Fibroblast of the aortic adventitia (primary cell): ENCODE measurements at regions not wholly inside any gene's neighbourhood (a gene's known extent, or its start where the extent isn't known, plus 50 kb on each side); places are given as distances from the start of the nearest gene placed in this dataset.

ENCODE experiments used
- DNase-seq: peaks from one replicate; pipeline ENCODE4 v3.0.0-alpha.2; 2010; ENCODE audit warnings: low read depth
- H3K4me3 ChIP-seq: 2 replicates; pipeline ENCODE4 v1.5.1; 2011; ENCODE audit warnings: low read depth, mild to moderate bottlenecking, control low read depth, low read length, moderate library complexity
- TF ChIP-seq, protein P1 (sequence below): IDR thresholded peaks from 2 replicates; pipeline ENCODE4 v1.5.1; 2011; ENCODE audit warnings: mild to moderate bottlenecking, low read length, control low read depth, inconsistent platforms; ENCODE audit not compliant: insufficient read depth

DNA sequence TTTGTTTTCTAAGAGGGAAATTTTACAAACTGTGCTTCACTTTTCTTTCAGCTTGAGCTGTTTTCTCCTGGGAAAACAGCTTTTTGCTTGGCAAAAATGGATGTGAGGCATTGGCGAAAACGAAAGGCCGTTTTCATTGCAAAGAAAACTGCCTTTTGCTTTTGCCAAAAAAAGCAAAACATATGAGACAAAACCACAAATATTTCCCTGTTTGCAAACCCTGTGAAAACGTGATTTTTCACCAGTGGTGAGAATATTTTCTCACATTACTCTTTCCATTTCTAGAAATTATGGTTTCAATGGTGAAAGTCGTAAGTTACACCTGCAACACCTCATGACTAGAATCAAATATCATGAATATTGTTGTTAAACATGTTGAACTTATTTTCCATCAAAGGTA is 74.0 kb upstream of the ZBTB18 start:
- peak; percentile 51 for DNase-seq
- TF ChIP-seq, protein P1, sequence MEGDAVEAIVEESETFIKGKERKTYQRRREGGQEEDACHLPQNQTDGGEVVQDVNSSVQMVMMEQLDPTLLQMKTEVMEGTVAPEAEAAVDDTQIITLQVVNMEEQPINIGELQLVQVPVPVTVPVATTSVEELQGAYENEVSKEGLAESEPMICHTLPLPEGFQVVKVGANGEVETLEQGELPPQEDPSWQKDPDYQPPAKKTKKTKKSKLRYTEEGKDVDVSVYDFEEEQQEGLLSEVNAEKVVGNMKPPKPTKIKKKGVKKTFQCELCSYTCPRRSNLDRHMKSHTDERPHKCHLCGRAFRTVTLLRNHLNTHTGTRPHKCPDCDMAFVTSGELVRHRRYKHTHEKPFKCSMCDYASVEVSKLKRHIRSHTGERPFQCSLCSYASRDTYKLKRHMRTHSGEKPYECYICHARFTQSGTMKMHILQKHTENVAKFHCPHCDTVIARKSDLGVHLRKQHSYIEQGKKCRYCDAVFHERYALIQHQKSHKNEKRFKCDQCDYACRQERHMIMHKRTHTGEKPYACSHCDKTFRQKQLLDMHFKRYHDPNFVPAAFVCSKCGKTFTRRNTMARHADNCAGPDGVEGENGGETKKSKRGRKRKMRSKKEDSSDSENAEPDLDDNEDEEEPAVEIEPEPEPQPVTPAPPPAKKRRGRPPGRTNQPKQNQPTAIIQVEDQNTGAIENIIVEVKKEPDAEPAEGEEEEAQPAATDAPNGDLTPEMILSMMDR: no peak
- no peak overlapping the region for H3K4me3 ChIP-seq

DNA sequence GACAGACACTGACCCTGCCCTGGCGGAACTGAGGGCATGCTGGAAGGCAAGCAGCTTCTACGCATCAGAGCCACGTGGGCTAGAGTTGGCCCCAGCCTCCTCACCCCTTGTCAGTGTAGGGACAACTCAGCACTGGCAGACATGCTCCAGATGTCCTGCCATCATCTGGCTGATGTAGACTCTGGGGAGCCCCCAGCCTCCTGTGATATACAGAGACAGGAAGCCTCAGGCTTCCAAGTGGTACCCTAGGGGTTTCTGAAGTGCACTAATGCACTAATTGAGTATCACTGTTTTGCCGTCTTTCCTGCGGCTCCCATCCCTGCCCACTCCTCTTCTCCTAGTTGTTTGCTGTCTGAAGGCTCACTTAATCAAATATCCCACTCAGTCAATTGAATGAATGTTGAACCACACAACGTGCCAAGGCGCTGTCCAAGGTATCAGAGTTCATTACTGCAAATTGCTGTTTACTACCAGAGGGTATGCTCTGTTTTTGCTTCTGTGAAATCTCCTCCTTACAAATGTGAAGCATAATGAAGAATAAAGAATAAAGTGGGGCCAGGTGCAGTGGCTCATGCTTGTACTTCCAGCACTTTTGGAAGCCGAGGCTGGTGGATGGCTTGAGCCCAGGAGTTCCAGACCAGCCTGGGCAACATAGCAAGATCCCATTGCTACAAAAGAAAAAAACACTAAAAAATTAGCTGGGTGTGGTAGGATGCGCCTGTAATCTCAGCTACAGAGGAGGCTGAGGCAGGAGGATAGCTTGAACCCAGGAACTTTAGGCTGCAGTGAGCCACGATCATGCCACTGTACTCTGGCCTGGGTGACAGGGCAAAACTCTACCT is 76.4 kb upstream of the ZBTB18 start:
- no peak overlapping the region for H3K4me3 ChIP-seq
- TF ChIP-seq, protein P1: no peak
- DNase-seq: peak; percentile 35

DNA sequence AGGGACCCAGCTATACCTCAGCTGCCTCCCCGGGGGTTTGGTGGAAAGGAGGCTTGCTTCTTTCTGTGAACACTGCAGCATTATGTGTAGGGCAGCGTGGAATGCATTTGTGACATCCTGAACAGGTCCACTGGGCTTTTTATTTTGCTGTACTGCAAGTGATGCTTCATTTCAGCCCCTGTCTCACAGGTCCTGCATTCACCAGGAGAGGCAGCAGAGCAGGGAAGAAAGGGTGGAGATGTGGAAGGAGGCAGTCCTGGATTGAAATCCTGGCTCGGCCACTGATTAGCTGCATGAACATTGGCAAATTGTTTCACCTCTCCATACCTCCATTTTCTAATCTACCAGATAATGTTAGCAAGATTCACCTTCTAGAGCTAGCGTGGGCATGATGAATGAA is 77.9 kb upstream of the ZBTB18 start:
- DNase-seq: no peak
- no peak overlapping the region for H3K4me3 ChIP-seq
- TF ChIP-seq, protein P1: no peak

DNA sequence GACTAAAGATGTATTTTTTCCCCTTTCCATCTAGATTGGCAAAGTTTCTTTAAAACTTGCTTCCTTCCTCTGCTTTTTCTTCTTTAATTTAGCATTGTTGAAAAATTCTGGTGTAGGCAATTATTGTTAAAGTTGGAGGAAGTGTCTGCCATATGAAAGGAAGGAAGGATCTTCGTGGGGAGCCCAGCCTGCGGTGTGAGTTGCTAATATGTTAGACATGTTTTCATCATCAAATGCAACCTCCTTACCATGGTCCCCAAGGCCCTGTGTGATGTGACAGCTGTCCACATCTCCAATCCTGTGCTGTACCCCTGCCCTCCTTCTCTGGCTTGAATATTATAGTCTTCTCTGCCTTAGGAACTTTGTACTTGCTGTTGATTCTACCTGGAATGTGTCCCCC is 81.0 kb upstream of the ZBTB18 start:
- H3K4me3 ChIP-seq: no peak overlapping the region
- TF ChIP-seq, protein P1: no peak
- no peak for DNase-seq

DNA sequence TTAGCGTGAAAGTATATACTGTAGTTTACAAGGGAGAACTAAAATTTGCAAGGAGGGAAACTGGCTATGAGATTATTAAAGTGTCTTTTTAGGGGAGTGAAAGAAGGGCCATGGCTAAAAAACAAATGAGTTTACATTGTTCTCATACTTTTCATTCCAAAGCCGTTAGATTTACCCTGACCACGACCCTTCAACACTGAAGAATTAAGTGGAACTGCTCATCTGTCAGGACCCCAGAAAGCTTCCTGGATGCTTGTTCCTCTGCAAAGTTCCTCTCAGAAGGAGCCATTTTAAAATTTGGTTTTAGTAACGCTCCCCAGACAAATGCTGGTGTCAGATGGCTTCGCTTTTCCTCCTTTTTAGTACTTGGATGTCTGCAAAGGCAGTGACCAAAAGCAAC is 82.7 kb upstream of the ZBTB18 start:
- TF ChIP-seq, protein P1: no peak
- no peak overlapping the region for H3K4me3 ChIP-seq
- DNase-seq: no peak

DNA sequence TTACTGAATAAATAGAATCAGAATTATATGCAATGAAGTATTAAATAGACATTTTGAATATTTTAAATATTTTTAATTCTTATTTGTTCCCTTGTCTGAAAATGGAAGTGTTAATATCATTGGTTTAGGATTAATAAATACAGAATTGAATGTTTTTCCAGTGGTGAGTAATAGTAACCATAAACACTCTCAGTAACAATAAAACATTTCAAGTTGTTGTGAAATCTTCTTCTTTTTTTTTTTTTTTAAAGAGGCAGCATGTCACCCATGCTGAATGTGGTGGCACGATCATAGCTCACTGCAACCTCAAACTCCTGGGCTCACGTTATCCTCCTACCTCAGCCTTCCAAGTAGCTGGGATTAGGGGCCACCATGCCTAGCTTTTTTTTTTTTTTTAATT is 86.2 kb upstream of the ZBTB18 start:
- H3K4me3 ChIP-seq: no peak overlapping the region
- no peak for DNase-seq
- TF ChIP-seq, protein P1: no peak

DNA sequence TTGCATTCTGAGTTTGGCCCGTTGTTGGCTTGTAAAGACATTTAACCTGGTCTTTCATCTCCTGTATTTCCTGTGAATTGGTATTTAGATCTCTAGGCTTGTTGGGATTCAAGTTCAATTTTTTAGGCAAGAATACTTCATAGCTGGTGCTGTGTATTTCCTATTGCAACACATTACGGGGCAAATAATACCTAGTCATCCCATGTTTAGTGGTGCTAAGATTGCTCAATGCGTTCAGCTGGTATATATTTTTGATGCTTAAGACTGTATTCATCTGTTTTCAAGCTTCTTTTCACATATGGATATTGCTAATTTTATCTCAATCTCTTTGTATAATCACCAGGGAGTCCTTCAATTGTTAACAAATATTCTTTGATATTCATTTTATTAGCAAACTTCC is 87.5 kb upstream of the ZBTB18 start:
- TF ChIP-seq, protein P1: no peak
- H3K4me3 ChIP-seq: no peak overlapping the region
- no peak for DNase-seq
